ENCODE measurements at regions not wholly inside any gene's neighbourhood (a gene's known extent, or its start where the extent isn't known, plus 50 kb on each side); places are given as distances from the start of the nearest gene placed in this dataset.

DNA sequence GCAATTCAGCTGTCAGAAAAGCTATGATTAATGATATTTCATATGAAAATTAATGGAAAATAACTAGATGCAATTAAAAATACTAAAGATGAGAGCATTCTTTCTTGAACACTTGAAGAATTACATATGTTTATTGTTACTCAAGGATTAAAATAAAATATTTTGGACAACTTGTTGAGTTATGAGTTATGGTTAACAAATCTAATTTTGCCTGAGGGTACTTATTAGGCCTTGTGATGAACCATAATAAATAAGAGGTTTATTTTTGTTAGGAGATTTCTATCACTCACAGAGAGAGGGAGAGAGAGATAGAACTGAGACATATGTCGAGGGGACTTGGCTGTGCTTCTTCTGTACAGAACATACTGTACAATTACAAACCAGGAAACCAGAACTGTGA is 183.7 kb downstream of the ISL1 start:
- TF ChIP-seq, protein P1, sequence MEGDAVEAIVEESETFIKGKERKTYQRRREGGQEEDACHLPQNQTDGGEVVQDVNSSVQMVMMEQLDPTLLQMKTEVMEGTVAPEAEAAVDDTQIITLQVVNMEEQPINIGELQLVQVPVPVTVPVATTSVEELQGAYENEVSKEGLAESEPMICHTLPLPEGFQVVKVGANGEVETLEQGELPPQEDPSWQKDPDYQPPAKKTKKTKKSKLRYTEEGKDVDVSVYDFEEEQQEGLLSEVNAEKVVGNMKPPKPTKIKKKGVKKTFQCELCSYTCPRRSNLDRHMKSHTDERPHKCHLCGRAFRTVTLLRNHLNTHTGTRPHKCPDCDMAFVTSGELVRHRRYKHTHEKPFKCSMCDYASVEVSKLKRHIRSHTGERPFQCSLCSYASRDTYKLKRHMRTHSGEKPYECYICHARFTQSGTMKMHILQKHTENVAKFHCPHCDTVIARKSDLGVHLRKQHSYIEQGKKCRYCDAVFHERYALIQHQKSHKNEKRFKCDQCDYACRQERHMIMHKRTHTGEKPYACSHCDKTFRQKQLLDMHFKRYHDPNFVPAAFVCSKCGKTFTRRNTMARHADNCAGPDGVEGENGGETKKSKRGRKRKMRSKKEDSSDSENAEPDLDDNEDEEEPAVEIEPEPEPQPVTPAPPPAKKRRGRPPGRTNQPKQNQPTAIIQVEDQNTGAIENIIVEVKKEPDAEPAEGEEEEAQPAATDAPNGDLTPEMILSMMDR (conservative IDR thresholded peaks at IDR 0.05): no peak
- TF ChIP-seq ZFX (IDR thresholded peaks at IDR 0.05): no peak

All from C4-2B (cell line).